ENCODE measurements at regions not wholly inside any gene's neighbourhood (a gene's known extent, or its start where the extent isn't known, plus 50 kb on each side); places are given as distances from the start of the nearest gene placed in this dataset.

GRCh38 chr1:59123081-59123681, 173.7 kb upstream of the FGGY start:
- no peak for DNase-seq (ENCODE audit: low read depth)

GRCh38 chr1:59124166-59124565, 172.7 kb upstream of the FGGY start:
- no peak for DNase-seq (ENCODE audit: low read depth)

GRCh38 chr1:59125154-59125553, 171.7 kb upstream of the FGGY start:
- no peak for DNase-seq (ENCODE audit: low read depth)

- DNase-seq (ENCODE audit: low read depth): no peak
Measured at GRCh38 chr1:59125676-59126320, 171.1 kb upstream of the FGGY start.

GRCh38 chr1:59126366-59126765, 170.5 kb upstream of the FGGY start:
- no peak for DNase-seq (ENCODE audit: low read depth)

- peak; percentile 89 for DNase-seq (ENCODE audit: low read depth)
Measured at GRCh38 chr1:59128239-59128736, 168.6 kb upstream of the FGGY start.

- DNase-seq (ENCODE audit: low read depth): peak; percentile 90
Measured at GRCh38 chr1:59128784-59129227, 168.1 kb upstream of the FGGY start.

- no peak for DNase-seq (ENCODE audit: low read depth)
Measured at GRCh38 chr1:59132295-59132694, 164.6 kb upstream of the FGGY start.

GRCh38 chr1:59133997-59134396, 162.9 kb upstream of the FGGY start:
- no peak for DNase-seq (ENCODE audit: low read depth)

GRCh38 chr1:59135761-59136255, 161.1 kb upstream of the FGGY start:
- DNase-seq (ENCODE audit: low read depth): no peak

- DNase-seq (ENCODE audit: low read depth): peak; percentile 51
Measured at GRCh38 chr1:59136541-59137275, 160.2 kb upstream of the FGGY start.

GRCh38 chr1:59137276-59137615, 159.6 kb upstream of the FGGY start:
- DNase-seq (ENCODE audit: low read depth): no peak

GRCh38 chr1:59137968-59138367, 158.9 kb upstream of the FGGY start:
- DNase-seq (ENCODE audit: low read depth): no peak

GRCh38 chr1:59138402-59138801, 158.5 kb upstream of the FGGY start:
- no peak for DNase-seq (ENCODE audit: low read depth)

- DNase-seq (ENCODE audit: low read depth): no peak
Measured at GRCh38 chr1:59139396-59139795, 157.5 kb upstream of the FGGY start.

GRCh38 chr1:59141267-59141863, 155.5 kb upstream of the FGGY start:
- DNase-seq (ENCODE audit: low read depth): no peak

GRCh38 chr1:59142311-59143132, 154.4 kb upstream of the FGGY start:
- DNase-seq (ENCODE audit: low read depth): no peak

- peak; percentile 98 for DNase-seq (ENCODE audit: low read depth)
Measured at GRCh38 chr1:59143133-59143487, 153.8 kb upstream of the FGGY start.

- no peak for DNase-seq (ENCODE audit: low read depth)
Measured at GRCh38 chr1:59143811-59144210, 153.1 kb upstream of the FGGY start.

GRCh38 chr1:59144959-59145358, 151.9 kb upstream of the FGGY start:
- DNase-seq (ENCODE audit: low read depth): no peak

GRCh38 chr1:59146056-59146455, 150.8 kb upstream of the FGGY start:
- DNase-seq (ENCODE audit: low read depth): no peak
